ENCODE measurements at regions not wholly inside any gene's neighbourhood (a gene's known extent, or its start where the extent isn't known, plus 50 kb on each side); places are given as distances from the start of the nearest gene placed in this dataset.

DNA sequence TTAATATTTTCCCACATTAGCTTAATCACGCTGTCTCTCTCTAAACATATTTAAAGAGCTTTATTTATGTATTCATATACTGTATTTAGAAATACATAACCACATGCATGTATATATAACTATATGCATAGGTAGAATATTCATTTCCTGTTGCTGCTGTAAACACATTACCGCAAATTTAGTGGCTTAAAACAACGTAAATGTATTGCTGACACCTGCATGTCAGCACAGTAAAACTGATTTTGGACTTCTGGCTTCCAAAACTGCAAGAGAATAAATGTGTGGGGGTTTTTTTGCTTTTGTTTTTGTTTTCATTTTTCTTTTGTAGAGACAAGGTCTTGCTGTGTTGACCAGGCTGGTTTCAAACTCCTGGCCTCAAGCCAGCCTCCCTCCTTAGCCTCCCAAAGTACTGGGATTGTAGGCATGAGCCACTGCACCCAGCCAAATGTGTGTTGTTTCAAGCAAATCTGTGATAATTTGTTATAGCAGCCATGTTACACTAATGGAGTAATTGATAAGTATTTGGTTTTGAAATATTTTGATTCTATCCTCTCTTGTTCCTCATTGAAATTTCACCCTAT lies 61.9 kb upstream of the CMKLR1 start:
- TF ChIP-seq EZH2phosphoT487 (IDR thresholded peaks at IDR 0.05; ENCODE audit: borderline replicate concordance, low read depth, low read length), result no peak
- TF ChIP-seq, protein P1, sequence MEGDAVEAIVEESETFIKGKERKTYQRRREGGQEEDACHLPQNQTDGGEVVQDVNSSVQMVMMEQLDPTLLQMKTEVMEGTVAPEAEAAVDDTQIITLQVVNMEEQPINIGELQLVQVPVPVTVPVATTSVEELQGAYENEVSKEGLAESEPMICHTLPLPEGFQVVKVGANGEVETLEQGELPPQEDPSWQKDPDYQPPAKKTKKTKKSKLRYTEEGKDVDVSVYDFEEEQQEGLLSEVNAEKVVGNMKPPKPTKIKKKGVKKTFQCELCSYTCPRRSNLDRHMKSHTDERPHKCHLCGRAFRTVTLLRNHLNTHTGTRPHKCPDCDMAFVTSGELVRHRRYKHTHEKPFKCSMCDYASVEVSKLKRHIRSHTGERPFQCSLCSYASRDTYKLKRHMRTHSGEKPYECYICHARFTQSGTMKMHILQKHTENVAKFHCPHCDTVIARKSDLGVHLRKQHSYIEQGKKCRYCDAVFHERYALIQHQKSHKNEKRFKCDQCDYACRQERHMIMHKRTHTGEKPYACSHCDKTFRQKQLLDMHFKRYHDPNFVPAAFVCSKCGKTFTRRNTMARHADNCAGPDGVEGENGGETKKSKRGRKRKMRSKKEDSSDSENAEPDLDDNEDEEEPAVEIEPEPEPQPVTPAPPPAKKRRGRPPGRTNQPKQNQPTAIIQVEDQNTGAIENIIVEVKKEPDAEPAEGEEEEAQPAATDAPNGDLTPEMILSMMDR (conservative IDR thresholded peaks at IDR 0.05; ENCODE audit: low read length), result no peak
